ENCODE measurements at regions not wholly inside any gene's neighbourhood (a gene's known extent, or its start where the extent isn't known, plus 50 kb on each side); places are given as distances from the start of the nearest gene placed in this dataset.

- Histone ChIP-seq H3K9me3 (ENCODE audit: low read length) (no peaks in the 10 kb centered on the region), H3K79me2 (ENCODE audit: insufficient read depth, low read depth, low read length) (no peaks in the 10 kb centered on the region), H3K9me2 (ENCODE audit: insufficient read depth, low read length) (0 out of 2 replicates have a peak, but pooled peaks cover 6% of the 10 kb centered on the region), H2AFZ (ENCODE audit: low read length) (no peak overlapping the region), H3K27ac (ENCODE audit: low read depth, low read length, poor library complexity, severe bottlenecking) (no peak overlapping the region), H3K4me2 (ENCODE audit: low read length) (no peak overlapping the region), H3K36me3 (ENCODE audit: insufficient read depth, low read length) (no peaks in the 10 kb centered on the region), H3K4me1 (ENCODE audit: insufficient read depth, low read length, poor library complexity, severe bottlenecking) (no peaks in the 10 kb centered on the region), H3K4me3 (ENCODE audit: low read depth, low read length, poor library complexity, severe bottlenecking) (no peak overlapping the region), H4K20me1 (ENCODE audit: insufficient read depth, low read length) (no peaks in the 10 kb centered on the region)
- intact Hi-C loops (cut with micrococcal nuclease; ENCODE audit: unreplicated experiment): no loop called here
- ChIA-PET POLR2A (no interaction called here), CTCF (ENCODE audit: unreplicated experiment) (no interaction called here)
- no peak for DNase-seq (ENCODE audit: low spot score)
- TF ChIP-seq, protein P1, sequence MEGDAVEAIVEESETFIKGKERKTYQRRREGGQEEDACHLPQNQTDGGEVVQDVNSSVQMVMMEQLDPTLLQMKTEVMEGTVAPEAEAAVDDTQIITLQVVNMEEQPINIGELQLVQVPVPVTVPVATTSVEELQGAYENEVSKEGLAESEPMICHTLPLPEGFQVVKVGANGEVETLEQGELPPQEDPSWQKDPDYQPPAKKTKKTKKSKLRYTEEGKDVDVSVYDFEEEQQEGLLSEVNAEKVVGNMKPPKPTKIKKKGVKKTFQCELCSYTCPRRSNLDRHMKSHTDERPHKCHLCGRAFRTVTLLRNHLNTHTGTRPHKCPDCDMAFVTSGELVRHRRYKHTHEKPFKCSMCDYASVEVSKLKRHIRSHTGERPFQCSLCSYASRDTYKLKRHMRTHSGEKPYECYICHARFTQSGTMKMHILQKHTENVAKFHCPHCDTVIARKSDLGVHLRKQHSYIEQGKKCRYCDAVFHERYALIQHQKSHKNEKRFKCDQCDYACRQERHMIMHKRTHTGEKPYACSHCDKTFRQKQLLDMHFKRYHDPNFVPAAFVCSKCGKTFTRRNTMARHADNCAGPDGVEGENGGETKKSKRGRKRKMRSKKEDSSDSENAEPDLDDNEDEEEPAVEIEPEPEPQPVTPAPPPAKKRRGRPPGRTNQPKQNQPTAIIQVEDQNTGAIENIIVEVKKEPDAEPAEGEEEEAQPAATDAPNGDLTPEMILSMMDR (conservative IDR thresholded peaks at IDR 0.05; ENCODE audit: low read length): no peak
- TF ChIP-seq EZH2phosphoT487 (IDR thresholded peaks at IDR 0.05; ENCODE audit: borderline replicate concordance, low read depth, low read length): no peak
- BruUV-seq (replicated peaks): no TSS peak
These were observed 1304.5 kb downstream of the AACS start for GRCh38 chr12:126369487-126370463.

DNA sequence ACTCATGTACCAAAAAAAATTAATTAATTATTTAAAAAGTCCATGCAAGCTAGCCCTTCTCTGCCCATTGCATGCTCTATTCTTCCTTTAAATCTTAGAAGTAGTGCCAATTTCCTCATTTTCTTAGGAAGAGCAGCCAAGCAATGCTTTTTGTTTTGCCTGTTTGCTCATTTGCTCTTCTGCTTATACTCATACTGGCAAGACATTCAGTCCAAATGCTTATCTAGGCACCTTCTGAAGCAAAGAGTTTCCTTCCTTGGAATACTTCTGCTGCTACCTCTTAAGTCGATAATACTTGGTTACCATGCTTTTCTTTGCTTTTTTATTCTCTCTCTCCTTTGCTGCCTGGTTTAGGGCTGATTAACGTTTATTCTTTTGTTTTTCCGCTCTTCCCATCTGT is 1318.3 kb downstream of the AACS start:
- H2AFZ ChIP-seq (ENCODE audit: low read length): no peak overlapping the region
- ChIA-PET CTCF (ENCODE audit: unreplicated experiment) (no interaction called here), POLR2A (no interaction called here)
- no peak for DNase-seq (ENCODE audit: low spot score)
- no peaks in the 10 kb centered on the region for H3K9me3 ChIP-seq (ENCODE audit: low read length)
- no peak for TF ChIP-seq EZH2phosphoT487 (IDR thresholded peaks at IDR 0.05; ENCODE audit: borderline replicate concordance, low read depth, low read length)
- TF ChIP-seq, protein P1 (conservative IDR thresholded peaks at IDR 0.05; ENCODE audit: low read length): no peak
- no peaks in the 10 kb centered on the region for H3K9me2 ChIP-seq (ENCODE audit: insufficient read depth, low read length)
- no peak overlapping the region for H3K4me2 ChIP-seq (ENCODE audit: low read length)
- no peak overlapping the region for H3K4me3 ChIP-seq (ENCODE audit: low read depth, low read length, poor library complexity, severe bottlenecking)
- no peaks in the 10 kb centered on the region for H3K79me2 ChIP-seq (ENCODE audit: insufficient read depth, low read depth, low read length)
- intact Hi-C loops (cut with micrococcal nuclease; ENCODE audit: unreplicated experiment): no loop called here
- no peaks in the 10 kb centered on the region for H3K36me3 ChIP-seq (ENCODE audit: insufficient read depth, low read length)
- H4K20me1 ChIP-seq (ENCODE audit: insufficient read depth, low read length): no peaks in the 10 kb centered on the region
- no peaks in the 10 kb centered on the region for H3K4me1 ChIP-seq (ENCODE audit: insufficient read depth, low read length, poor library complexity, severe bottlenecking)
- no peak overlapping the region for H3K27ac ChIP-seq (ENCODE audit: low read depth, low read length, poor library complexity, severe bottlenecking)
- no TSS peak for BruUV-seq (replicated peaks)

DNA sequence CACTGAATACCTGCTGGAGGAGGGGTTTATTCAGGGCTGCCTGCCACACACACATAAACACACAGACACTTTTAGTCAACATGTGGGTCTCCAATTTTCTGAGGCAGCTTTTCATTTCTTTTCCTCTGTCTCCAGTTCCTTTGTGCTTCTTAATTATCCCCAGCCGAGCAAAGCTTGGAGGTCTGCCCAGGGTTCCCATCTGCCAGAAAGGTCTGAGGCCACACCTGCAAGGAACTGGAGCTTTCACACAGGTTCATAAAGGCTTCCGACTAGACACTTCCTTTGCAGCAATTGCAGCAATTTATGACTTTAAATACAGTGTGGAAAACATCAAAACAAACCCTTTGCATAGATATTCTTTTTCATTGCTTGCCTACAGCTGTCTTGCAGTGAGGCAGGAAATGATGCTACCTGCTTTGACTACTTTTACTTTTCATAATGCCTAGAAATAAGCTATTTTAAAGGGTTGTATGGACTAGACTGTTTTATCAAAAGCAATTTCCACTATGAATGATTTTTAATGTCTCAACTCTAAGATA is 1318.9 kb downstream of the AACS start:
- no peaks in the 10 kb centered on the region for H3K9me2 ChIP-seq (ENCODE audit: insufficient read depth, low read length)
- BruUV-seq (replicated peaks): no TSS peak
- H3K4me1 ChIP-seq (ENCODE audit: insufficient read depth, low read length, poor library complexity, severe bottlenecking): no peaks in the 10 kb centered on the region
- H4K20me1 ChIP-seq (ENCODE audit: insufficient read depth, low read length): no peaks in the 10 kb centered on the region
- no peaks in the 10 kb centered on the region for H3K36me3 ChIP-seq (ENCODE audit: insufficient read depth, low read length)
- POLR2A ChIA-PET: no interaction called here
- H3K4me2 ChIP-seq (ENCODE audit: low read length): no peak overlapping the region
- H3K4me3 ChIP-seq (ENCODE audit: low read depth, low read length, poor library complexity, severe bottlenecking): no peak overlapping the region
- intact Hi-C loops (cut with micrococcal nuclease; ENCODE audit: unreplicated experiment): no loop called here
- no peak for DNase-seq (ENCODE audit: low spot score)
- CTCF ChIA-PET (ENCODE audit: unreplicated experiment): no interaction called here
- TF ChIP-seq, protein P1 (conservative IDR thresholded peaks at IDR 0.05; ENCODE audit: low read length): no peak
- no peak for TF ChIP-seq EZH2phosphoT487 (IDR thresholded peaks at IDR 0.05; ENCODE audit: borderline replicate concordance, low read depth, low read length)
- H3K9me3 ChIP-seq (ENCODE audit: low read length): no peaks in the 10 kb centered on the region
- H2AFZ ChIP-seq (ENCODE audit: low read length): no peak overlapping the region
- no peak overlapping the region for H3K27ac ChIP-seq (ENCODE audit: low read depth, low read length, poor library complexity, severe bottlenecking)
- H3K79me2 ChIP-seq (ENCODE audit: insufficient read depth, low read depth, low read length): no peaks in the 10 kb centered on the region
